GM18861 (cell line): ENCODE measurements at regions not wholly inside any gene's neighbourhood (a gene's known extent, or its start where the extent isn't known, plus 50 kb on each side); places are given as distances from the start of the nearest gene placed in this dataset.

Experiments used
- ATAC-seq: cut with Tn5 transposase; IDR thresholded peaks from one replicate; pipeline ENCODE4 v1.9.1; 2021; ENCODE audit not compliant: unreplicated experiment

DNA sequence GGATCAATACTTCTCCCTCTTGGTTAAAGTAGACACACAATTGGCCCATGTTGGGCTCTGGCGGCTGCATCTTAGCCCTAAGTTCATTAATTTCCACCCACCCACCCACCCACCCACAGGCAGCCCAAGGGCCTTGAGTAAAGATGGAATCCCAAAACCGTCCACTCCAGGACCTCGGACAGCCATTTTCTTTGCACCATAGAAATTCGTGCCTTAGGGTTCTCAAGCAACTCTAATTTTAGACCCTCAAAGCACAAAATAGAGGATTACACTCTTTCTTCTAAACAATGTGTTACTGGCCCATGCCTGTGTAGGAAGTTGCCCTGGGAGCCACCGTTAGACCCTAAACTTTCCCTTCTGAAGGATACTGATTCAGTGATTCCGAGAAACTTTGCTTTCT is 568.5 kb downstream of the IRX1 start:
- no peak for ATAC-seq

DNA sequence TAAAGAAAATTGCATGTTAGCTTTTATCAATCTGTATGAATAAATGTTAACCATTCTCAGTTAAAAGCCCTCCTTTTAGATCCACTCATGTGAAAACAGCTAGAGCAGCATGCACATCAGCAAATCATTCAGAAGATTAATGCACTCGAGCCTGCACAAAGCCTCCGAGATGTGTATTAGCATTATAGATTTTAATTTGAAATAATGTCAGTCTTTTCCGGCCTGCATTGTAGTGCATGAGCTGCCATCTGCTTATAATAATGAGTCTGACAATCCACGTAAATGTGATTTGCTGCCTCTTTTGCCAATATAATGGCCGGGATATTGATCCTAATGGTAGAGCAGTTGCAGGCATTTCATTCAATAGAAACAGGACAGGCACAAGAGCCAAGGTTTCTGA is 585.1 kb downstream of the IRX1 start:
- no peak for ATAC-seq

DNA sequence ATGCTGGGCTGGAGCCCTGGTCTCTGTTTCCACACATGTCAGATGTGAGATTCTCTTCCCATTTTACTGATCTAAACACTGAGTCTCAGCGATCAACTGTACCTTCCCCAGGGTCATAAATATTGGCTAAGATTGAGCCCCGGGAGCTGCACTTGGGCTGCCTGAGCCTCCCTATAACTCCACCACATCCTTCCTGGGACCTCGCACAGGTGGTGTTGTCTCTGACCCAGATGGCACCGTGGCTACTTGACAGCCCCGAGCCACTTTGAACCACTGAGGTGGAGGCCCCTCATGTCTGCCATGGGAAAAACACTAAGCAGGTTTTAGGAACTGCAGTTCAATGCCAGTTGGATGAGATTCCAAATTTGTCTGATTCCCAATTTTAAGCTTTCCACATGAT is 586.5 kb downstream of the IRX1 start:
- no peak for ATAC-seq

DNA sequence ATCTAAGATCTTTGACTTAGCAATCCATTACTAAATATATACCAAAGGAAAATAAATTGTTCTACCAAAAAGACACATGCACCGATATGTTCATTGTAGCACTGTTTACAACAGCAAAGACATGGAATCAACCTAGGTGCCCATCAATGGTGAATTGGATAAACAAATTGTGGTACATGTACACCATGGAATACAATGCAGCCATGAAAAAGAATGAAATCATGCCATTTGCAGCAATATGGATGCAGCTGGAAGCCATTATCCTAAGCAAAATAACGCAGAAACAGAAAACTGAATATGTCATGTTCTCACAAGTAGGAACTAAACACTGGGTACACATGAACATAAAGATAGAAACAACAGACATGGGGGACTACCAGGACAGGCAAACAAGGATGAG is 589.5 kb downstream of the IRX1 start:
- no peak for ATAC-seq

DNA sequence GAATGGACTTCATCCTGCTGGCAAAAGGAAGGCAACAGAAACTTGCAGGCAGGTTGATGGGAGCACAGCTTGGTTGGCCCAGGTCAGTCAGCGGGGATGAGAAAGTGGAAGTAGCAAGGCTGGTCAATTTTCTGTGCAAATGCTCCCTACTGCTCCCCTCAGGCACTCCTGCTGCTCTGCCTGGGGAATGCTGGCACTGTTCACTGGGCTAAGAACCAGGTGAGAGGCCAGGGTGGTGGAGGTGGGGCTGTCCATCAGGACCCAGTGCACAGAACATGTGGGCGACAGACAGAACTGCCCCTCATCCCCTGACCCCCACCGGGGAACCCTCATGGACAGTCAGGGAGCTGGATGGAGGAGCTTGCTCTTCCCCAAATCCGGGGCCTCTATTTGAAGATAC is 593.1 kb downstream of the IRX1 start:
- no peak for ATAC-seq

DNA sequence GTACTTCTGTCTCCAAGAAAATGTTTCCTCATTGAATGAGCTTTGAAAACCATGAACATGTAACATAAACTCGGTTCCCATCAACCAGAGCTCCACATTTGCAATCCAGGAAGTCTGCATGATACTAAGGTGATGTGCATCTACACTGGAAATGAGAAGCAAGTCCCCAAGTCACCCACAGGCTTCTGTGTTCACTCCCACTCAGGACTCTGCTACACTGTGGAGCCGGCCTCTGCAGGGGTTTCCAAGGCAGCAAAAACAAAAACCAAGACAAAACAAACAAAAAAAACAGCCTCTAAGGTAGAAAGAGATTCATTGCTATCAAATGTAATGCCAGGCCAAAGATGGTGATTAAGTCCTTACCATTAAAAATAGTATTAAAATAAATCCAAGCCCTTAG is 593.7 kb downstream of the IRX1 start:
- no peak for ATAC-seq

DNA sequence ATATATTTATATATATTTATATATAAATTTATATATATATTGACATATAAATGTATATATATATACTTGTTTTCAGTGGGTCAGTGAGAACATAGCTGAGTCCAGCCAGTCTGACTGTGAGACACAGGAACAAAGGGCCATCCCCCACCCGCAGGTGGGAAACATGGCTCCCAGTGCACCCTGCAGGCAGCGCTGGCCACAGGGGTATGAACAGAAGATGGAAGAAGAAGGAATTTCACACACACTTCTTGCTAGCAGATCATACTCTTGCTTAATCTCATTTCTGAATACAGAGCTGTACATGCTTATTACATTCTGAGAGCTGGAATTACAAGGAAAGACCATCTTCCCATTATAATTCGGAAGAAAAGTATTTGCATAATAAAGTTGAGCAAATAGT is 595.4 kb downstream of the IRX1 start:
- ATAC-seq: no peak

DNA sequence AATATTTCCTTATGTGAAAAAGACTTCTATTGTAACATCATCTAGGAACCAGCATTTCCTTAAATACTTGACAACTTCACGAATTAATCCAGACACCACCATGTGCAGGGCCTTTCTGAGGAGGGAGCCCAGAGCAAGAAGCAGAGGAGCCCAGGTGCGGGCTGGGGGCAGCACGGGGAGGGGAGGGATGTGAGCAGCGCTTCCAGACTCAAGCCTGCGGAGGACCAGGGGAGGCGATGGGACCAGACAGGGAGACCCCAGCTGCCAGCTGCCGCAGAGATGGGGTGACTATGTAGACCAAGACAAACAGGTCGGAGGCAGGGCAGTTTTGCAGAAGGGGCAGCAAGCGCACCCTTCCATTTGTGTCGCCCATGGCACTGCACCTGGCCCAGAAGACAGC is 596.1 kb downstream of the IRX1 start:
- ATAC-seq: no peak

DNA sequence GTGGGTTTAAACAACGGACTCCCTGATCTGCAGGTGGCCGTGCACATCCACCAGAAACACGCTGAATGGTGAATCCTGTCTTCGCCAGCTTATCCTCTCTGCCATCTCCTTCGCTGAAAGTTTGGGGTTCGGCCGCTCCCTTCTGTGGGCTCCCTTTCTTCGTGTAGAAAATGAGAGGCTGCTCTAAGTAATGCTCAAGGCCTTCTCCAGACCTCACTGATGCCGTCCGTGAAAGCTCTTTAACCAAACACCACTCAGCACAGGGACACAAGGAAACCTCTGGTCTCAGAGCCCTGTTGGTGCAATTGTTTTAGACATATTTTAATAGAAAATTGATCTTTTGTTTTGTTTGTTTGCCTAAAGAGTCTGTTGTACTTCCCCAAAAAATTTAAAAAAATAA is 596.5 kb downstream of the IRX1 start:
- ATAC-seq: no peak

DNA sequence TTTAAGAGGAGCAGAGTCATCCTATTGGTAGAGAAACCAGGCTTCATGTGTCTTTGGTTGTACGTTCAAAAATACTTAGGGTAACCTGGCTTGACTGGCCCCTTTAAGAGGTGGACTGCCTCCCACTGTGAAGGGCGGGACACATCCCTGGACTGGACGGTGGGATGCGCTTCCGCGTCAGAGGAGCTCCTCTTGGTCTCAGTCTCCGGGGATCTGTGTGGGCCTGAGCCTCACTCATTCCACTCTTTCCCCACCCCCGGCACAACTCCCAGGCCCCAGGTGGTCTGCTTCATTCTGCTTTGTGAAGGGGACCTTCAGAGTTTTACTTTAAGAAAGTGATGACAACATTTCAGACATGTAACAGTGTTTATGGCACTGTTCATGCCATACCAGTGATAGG is 601.1 kb downstream of the IRX1 start:
- ATAC-seq: no peak

DNA sequence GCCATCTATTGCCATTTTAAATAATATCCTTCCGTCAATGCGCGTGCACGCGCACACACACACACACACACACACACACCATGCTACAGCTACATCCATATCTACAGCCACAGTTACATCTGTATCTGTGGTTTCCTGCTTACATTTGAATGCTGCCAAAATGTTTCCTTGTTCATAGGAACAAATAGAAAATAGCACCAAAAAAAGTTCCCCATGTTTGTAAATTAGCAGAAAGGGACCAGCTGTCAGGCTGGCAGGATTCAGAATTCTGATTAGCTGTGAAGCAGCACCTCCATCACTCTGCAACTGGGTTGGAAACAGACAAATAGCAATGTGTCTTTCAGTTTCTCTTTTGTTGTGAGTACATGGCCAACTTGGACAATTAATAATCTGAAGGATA is 601.5 kb downstream of the IRX1 start:
- no peak for ATAC-seq

DNA sequence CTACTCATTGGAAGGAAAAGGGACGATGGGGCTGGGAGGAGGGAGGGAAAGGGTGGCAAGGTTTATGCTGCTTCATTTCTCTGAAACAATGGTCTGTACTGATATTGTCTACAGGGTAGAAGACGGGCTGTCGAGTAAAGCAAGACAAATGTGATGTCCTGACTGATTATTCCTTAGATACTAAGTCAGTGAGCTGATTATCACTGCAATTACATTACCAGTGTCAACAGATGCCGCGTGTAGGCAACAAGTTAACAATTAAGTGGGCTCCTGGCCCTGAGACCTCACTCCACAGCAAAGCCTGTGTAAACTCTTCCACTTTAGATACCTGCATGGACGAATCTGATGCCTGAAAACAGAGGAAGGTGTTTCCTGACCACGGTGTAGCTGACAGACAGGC is 602.8 kb downstream of the IRX1 start:
- no peak for ATAC-seq

DNA sequence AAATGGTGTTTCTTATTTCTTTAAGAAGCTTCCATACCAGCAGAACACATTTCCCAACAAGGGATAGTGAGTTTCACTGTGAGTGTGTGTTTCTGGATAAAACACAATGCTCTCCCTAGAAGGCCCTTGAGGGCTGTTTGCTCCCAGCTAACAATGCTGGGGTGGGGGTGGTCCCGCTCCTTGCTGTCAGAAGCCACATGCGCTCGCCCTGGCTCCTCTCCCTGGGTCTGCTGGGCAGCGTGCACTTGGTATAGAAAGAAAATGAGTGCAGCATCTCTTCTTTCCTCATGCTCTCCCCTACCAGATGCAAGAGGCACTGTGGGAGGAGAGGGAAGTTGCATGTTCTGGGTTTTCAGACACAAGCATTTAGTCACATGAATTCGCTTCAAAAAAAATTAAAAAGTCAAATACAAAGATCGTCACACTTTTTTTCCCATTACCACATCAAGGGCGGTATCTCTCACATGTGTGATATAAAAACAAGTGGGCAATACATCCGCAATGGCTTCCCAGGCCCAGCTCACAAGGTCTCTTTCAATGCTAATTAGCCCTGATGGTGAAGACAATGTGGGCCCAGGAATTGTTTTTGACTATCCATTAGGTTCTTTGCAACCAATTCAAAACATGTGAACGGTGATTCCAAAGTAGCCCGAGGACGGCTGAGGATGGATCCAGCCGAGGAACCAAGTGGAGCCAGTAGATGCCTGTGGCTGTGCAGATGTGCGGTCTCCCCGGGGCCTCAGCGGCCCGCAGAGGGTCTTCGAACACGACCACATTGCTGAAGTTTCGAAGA is 603.6 kb downstream of the IRX1 start:
- no peak for ATAC-seq

DNA sequence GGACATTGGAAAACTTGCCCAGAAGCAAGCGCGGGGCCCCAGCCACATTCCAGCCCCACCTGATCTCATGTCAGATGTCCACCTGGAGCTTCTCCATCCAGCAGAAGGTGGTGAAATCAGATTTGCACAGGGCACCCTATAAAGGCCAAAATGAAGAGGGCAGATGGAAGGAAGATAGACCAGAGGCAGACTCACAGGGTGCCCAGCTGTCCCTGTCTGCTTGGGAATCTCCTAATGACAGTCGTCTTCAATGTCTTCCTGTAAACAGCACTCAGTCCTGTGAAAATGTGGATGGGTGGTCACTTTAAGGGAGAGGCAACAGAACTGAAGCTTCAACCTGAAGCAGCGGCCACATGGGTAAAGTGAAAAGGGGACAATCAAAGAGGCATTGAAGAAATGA is 607.5 kb downstream of the IRX1 start:
- ATAC-seq: no peak

DNA sequence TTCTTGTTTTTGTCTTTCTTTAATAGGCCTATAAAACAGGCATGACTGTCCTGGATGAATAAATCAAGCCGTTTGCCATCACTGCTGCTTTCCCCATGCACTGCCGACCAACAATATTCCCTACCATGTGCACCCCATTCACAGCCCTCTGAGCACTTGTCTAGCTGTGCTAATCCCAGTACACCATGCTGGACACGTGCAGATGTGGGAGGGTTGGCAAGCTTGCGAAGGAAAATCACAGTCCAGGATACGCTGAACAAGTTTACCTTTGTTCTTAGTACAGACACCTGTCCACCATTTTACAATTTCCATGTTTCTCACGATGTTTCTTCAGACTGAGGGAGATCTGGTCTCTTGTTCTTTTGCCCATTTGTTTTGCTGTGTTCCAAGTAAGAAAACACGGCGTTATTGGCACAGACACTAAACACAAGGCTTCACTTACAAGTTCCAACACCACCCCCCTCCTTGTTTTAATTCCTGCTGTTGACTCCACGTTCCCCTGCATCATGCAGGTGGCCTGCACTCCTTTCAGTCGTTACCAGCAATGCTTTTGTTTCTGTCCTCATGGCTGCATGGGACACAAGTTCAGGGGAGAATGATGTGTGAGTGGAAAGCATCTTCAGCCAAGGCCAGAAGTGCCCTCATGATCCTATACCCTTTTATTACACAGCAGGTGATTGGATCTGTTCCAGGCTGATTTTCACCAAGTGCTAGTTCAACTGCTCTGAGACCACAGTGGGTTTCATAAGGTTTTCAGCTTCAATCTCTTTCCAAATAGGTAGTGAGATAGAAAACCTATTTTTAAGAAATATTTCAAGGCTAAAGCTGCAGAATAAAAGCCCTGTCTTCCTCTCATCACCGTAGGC is 608.9 kb downstream of the IRX1 start:
- no peak for ATAC-seq

DNA sequence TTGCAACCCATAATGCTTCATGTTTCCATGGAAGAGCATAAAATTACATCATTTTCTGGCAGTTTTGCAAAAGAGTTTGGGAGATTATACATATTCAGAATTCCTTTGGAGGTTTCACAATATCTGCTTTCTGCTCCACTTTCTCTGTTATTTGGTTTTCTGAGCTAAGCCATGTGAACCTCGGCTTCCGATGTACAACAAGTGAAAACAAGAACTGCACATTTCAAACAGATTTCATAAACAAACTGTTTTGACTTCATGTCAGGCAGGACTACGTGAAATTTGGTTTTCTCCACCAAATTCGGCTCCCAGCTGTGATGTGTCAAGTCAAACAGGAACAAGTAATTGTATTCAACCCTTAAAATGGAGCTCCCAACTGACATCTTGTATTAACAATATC is 609.8 kb downstream of the IRX1 start:
- no peak for ATAC-seq

DNA sequence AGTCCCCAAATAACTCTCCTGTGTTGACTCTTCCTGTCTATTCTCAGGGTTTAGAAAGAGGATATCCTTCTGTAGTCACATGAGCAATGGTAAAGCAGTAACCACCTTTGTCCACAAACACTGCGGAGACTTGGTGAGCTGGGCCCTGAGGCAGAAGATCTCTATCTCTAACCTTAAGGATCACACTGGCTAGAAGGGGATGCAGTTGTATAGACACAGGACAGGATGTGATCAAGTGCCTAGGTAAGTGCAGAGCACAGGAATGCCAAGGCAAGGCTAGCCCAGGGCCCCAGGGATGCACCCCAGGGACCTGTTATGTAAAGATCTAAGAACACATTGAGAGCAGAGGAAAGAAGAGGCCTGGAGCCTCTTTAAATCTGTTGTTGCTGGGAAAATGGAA is 610.5 kb downstream of the IRX1 start:
- ATAC-seq: no peak

DNA sequence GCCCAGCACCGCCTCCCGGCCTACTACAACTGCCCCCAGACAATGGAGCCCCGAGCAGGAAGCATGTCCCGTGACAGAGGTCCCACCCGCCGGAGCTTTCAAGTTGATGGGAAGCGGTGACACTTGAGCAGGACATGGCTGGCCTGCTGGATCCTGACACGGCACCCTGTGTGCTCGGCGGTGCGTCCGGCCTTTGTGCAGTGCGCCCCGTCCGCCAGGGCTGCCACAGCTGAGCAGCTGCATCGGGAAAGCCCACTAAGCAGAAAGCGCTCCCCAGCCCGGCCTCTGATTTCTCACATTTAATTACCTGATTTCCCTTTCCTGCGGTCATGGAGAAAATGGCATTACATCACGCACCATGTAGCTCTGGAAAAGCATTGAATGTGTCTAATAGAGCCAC is 611.9 kb downstream of the IRX1 start:
- ATAC-seq: no peak

DNA sequence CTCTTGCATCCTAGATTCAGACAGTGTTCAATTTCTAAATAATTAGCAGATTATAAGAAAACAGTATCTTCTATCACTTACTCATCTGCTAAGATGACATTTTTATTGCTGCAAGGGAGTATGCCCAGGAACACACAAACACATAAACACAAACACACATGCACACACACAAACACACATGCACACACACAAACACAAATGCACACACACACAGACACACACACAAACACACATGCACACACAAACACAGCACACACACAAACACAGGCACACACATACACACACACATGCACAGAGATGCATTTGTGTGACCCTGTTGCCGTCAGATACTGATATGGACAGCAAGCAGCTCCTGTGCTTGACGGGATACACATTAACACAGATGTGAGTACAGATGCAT is 612.9 kb downstream of the IRX1 start:
- ATAC-seq: no peak

DNA sequence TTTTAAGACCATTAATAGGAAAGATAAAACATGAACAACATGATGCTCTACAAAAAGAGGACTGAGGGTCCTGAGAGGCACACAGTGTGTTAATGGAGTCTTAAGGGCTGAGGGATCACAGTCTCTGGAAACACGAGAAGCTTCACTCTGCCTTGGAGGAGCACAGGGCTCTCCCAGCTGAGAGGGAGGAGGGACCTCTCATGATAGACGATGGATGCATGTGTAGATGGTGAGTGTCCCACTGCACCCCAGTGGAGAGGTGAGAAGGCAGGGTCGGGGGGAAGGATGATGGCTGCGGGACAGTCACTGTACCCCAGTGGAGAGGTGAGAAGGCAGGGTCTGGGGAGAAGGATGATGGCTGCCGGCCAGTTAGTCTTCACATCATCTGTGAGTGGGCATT is 613.4 kb downstream of the IRX1 start:
- no peak for ATAC-seq

DNA sequence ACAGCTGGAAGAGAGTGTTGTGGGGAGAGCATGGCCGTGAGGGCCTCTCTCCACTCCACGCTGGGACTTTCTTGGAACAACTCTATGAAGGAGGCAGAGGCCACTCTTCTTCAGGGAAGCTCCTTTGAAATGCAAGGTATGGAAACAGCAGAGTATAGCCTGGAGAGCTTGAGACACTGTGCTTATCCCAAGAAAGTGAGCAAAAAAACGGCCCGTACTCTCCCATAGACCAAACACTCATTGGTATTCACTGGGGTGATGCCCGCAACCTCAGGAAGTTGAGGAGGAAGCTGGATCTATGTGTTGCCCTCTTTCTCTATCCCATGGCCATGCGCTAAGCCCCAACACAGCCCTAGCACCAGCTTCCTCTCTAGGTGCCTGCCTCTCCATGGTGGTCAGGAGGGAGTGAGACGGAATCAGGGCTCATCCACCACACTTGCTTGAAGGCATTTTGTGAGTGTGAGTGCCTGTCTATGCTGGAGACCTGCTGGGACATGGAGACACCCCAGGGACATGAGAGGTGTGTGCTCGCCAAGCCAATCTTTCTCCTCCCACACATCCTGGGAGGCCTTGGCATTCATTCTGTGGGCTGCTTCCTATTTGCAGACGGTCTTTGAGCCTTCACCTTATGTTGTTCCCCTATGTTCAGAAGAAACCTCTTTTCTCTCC is 616.6 kb downstream of the IRX1 start:
- ATAC-seq: no peak
